ENCODE measurements at regions not wholly inside any gene's neighbourhood (a gene's known extent, or its start where the extent isn't known, plus 50 kb on each side); places are given as distances from the start of the nearest gene placed in this dataset.
A peak's percentile ranks its signal among the peaks of the same experiment; 100 is the strongest.

GRCh38 chr5:166746506-166746905 is 1544.9 kb upstream of the WWC1 start:
- Histone ChIP-seq H2BK15ac (ENCODE audit: low read depth, poor library complexity, severe bottlenecking) (no peak overlapping the region), H3K18ac (ENCODE audit: low read depth in 1 of 2, low read length in 2 of 2) (no peak overlapping the region), H2AK5ac (ENCODE audit: low read length, severe bottlenecking) (no peak overlapping the region)

GRCh38 chr5:166750376-166750775 is 1541.1 kb upstream of the WWC1 start:
- no peak for DNase-seq
- Histone ChIP-seq H2AFZ (ENCODE audit: low read depth, low read length) (no peak overlapping the region), H3K14ac (ENCODE audit: low read length in 2 of 2) (no peak overlapping the region), H3K9ac (ENCODE audit: low read length) (no peak overlapping the region), H3K4me3 (ENCODE audit: insufficient read depth in 1 of 2, low read depth in 1 of 2, low read length in 2 of 2) (no peak overlapping the region), H3K23ac (ENCODE audit: low read length in 2 of 2) (no peak overlapping the region), H4K91ac (ENCODE audit: low read length) (no peak overlapping the region), H3K36me3 (ENCODE audit: control insufficient read depth in 1 of 2, insufficient read depth in 2 of 2, low read depth in 1 of 2, low read length in 2 of 2) (no peaks in the 10 kb centered on the region), H2BK15ac (ENCODE audit: low read depth, poor library complexity, severe bottlenecking) (no peak overlapping the region), H3K79me1 (replicated peaks; ENCODE audit: low read length, poor library complexity, severe bottlenecking) (no peaks in the 10 kb centered on the region), H3K18ac (ENCODE audit: low read depth in 1 of 2, low read length in 2 of 2) (no peak overlapping the region), H3K4ac (ENCODE audit: low read depth in 1 of 2, low read length in 2 of 2) (no peak overlapping the region), H3K27me3 (ENCODE audit: control insufficient read depth in 1 of 2, insufficient read depth in 1 of 2, low read length in 2 of 2) (no peaks in the 10 kb centered on the region), H3K4me2 (ENCODE audit: low read length, poor library complexity, severe bottlenecking) (no peak overlapping the region), H3K27ac (ENCODE audit: low read length, poor library complexity, severe bottlenecking) (no peak overlapping the region), H2AK5ac (ENCODE audit: low read length, severe bottlenecking) (no peak overlapping the region), H3K9me3 (ENCODE audit: control insufficient read depth, low read length) (peaks cover 9% of the 10 kb centered on the region), H2BK5ac (ENCODE audit: low read depth, low read length, poor library complexity, severe bottlenecking) (no peak overlapping the region), H4K8ac (ENCODE audit: low read length) (no peak overlapping the region), H3K4me1 (ENCODE audit: control insufficient read depth, insufficient read depth, low read depth, low read length) (no peaks in the 10 kb centered on the region), H2BK12ac (ENCODE audit: low read length in 2 of 2) (no peak overlapping the region), H2BK120ac (ENCODE audit: low read depth, low read length) (no peak overlapping the region)

More at GRCh38 chr5:166746506-166746905, 1544.9 kb upstream of the WWC1 start:
- H3K4me2 ChIP-seq (ENCODE audit: low read length, poor library complexity, severe bottlenecking), result no peak overlapping the region
- H4K8ac ChIP-seq (ENCODE audit: low read length), result no peak overlapping the region
- no peak overlapping the region for H3K23ac ChIP-seq (ENCODE audit: low read length in 2 of 2)
- H3K14ac ChIP-seq (ENCODE audit: low read length in 2 of 2), result no peak overlapping the region
- H3K27me3 ChIP-seq (ENCODE audit: control insufficient read depth in 1 of 2, insufficient read depth in 1 of 2, low read length in 2 of 2), result no peaks in the 10 kb centered on the region
- no peak for DNase-seq
- no peak overlapping the region for H3K4ac ChIP-seq (ENCODE audit: low read depth in 1 of 2, low read length in 2 of 2)
- H3K9me3 ChIP-seq (ENCODE audit: control insufficient read depth, low read length), result peaks cover 4% of the 10 kb centered on the region
- no peaks in the 10 kb centered on the region for H3K79me1 ChIP-seq (replicated peaks; ENCODE audit: low read length, poor library complexity, severe bottlenecking)
- H3K4me1 ChIP-seq (ENCODE audit: control insufficient read depth, insufficient read depth, low read depth, low read length), result no peaks in the 10 kb centered on the region
- H3K27ac ChIP-seq (ENCODE audit: low read length, poor library complexity, severe bottlenecking), result no peak overlapping the region
- H2BK5ac ChIP-seq (ENCODE audit: low read depth, low read length, poor library complexity, severe bottlenecking), result no peak overlapping the region
- no peak overlapping the region for H4K91ac ChIP-seq (ENCODE audit: low read length)
- no peak overlapping the region for H3K4me3 ChIP-seq (ENCODE audit: insufficient read depth in 1 of 2, low read depth in 1 of 2, low read length in 2 of 2)
- no peaks in the 10 kb centered on the region for H3K36me3 ChIP-seq (ENCODE audit: control insufficient read depth in 1 of 2, insufficient read depth in 2 of 2, low read depth in 1 of 2, low read length in 2 of 2)
- no peak overlapping the region for H2BK120ac ChIP-seq (ENCODE audit: low read depth, low read length)
- H2BK12ac ChIP-seq (ENCODE audit: low read length in 2 of 2), result no peak overlapping the region
- 100% methylated on average over 2 of the region's 2 CpGs for WGBS
- H3K9ac ChIP-seq (ENCODE audit: low read length), result no peak overlapping the region
- H2AFZ ChIP-seq (ENCODE audit: low read depth, low read length), result no peak overlapping the region

GRCh38 chr5:166758151-166758550 is 1533.3 kb upstream of the WWC1 start:
- no peak overlapping the region for H3K4ac ChIP-seq (ENCODE audit: low read depth in 1 of 2, low read length in 2 of 2)
- no peak overlapping the region for H3K18ac ChIP-seq (ENCODE audit: low read depth in 1 of 2, low read length in 2 of 2)
- DNase-seq, result peak; percentile 43
- H3K79me1 ChIP-seq (replicated peaks; ENCODE audit: low read length, poor library complexity, severe bottlenecking), result no peaks in the 10 kb centered on the region
- H2BK15ac ChIP-seq (ENCODE audit: low read depth, poor library complexity, severe bottlenecking), result no peak overlapping the region
- no peak overlapping the region for H3K27ac ChIP-seq (ENCODE audit: low read length, poor library complexity, severe bottlenecking)
- no peaks in the 10 kb centered on the region for H3K4me1 ChIP-seq (ENCODE audit: control insufficient read depth, insufficient read depth, low read depth, low read length)
- no peak overlapping the region for H2BK120ac ChIP-seq (ENCODE audit: low read depth, low read length)
- no peak overlapping the region for H3K23ac ChIP-seq (ENCODE audit: low read length in 2 of 2)
- no peaks in the 10 kb centered on the region for H3K36me3 ChIP-seq (ENCODE audit: control insufficient read depth in 1 of 2, insufficient read depth in 2 of 2, low read depth in 1 of 2, low read length in 2 of 2)
- H3K9me3 ChIP-seq (ENCODE audit: control insufficient read depth, low read length), result peaks cover 12% of the 10 kb centered on the region
- H3K27me3 ChIP-seq (ENCODE audit: control insufficient read depth in 1 of 2, insufficient read depth in 1 of 2, low read length in 2 of 2), result no peaks in the 10 kb centered on the region
- H2BK5ac ChIP-seq (ENCODE audit: low read depth, low read length, poor library complexity, severe bottlenecking), result no peak overlapping the region
- no peak overlapping the region for H3K4me3 ChIP-seq (ENCODE audit: insufficient read depth in 1 of 2, low read depth in 1 of 2, low read length in 2 of 2)
- H2BK12ac ChIP-seq (ENCODE audit: low read length in 2 of 2), result no peak overlapping the region
- H3K9ac ChIP-seq (ENCODE audit: low read length), result no peak overlapping the region
- H3K4me2 ChIP-seq (ENCODE audit: low read length, poor library complexity, severe bottlenecking), result no peak overlapping the region
- H4K8ac ChIP-seq (ENCODE audit: low read length), result no peak overlapping the region
- H2AK5ac ChIP-seq (ENCODE audit: low read length, severe bottlenecking), result no peak overlapping the region
- no peak overlapping the region for H4K91ac ChIP-seq (ENCODE audit: low read length)
- H3K14ac ChIP-seq (ENCODE audit: low read length in 2 of 2), result no peak overlapping the region
- H2AFZ ChIP-seq (ENCODE audit: low read depth, low read length), result no peak overlapping the region

- H3K36me3 ChIP-seq (ENCODE audit: control insufficient read depth in 1 of 2, insufficient read depth in 2 of 2, low read depth in 1 of 2, low read length in 2 of 2), result no peaks in the 10 kb centered on the region
- H3K4me1 ChIP-seq (ENCODE audit: control insufficient read depth, insufficient read depth, low read depth, low read length), result no peaks in the 10 kb centered on the region
- H4K8ac ChIP-seq (ENCODE audit: low read length), result no peak overlapping the region
- no peaks in the 10 kb centered on the region for H3K79me1 ChIP-seq (replicated peaks; ENCODE audit: low read length, poor library complexity, severe bottlenecking)
- H3K4me3 ChIP-seq (ENCODE audit: insufficient read depth in 1 of 2, low read depth in 1 of 2, low read length in 2 of 2), result no peak overlapping the region
- H2BK120ac ChIP-seq (ENCODE audit: low read depth, low read length), result no peak overlapping the region
- H3K27me3 ChIP-seq (ENCODE audit: control insufficient read depth in 1 of 2, insufficient read depth in 1 of 2, low read length in 2 of 2), result no peaks in the 10 kb centered on the region
- H3K27ac ChIP-seq (ENCODE audit: low read length, poor library complexity, severe bottlenecking), result no peak overlapping the region
- no peak overlapping the region for H3K18ac ChIP-seq (ENCODE audit: low read depth in 1 of 2, low read length in 2 of 2)
- H3K4me2 ChIP-seq (ENCODE audit: low read length, poor library complexity, severe bottlenecking), result no peak overlapping the region
- no peak overlapping the region for H4K91ac ChIP-seq (ENCODE audit: low read length)
- 94% methylated on average over 5 of the region's 5 CpGs for WGBS
- H2BK12ac ChIP-seq (ENCODE audit: low read length in 2 of 2), result no peak overlapping the region
- H3K14ac ChIP-seq (ENCODE audit: low read length in 2 of 2), result no peak overlapping the region
- H2BK15ac ChIP-seq (ENCODE audit: low read depth, poor library complexity, severe bottlenecking), result no peak overlapping the region
- no peak overlapping the region for H3K9ac ChIP-seq (ENCODE audit: low read length)
- H2AK5ac ChIP-seq (ENCODE audit: low read length, severe bottlenecking), result no peak overlapping the region
- H3K23ac ChIP-seq (ENCODE audit: low read length in 2 of 2), result no peak overlapping the region
- H3K4ac ChIP-seq (ENCODE audit: low read depth in 1 of 2, low read length in 2 of 2), result no peak overlapping the region
- no peak for DNase-seq
- H3K9me3 ChIP-seq (ENCODE audit: control insufficient read depth, low read length), result peaks cover 33% of the 10 kb centered on the region
- H2AFZ ChIP-seq (ENCODE audit: low read depth, low read length), result no peak overlapping the region
- no peak overlapping the region for H2BK5ac ChIP-seq (ENCODE audit: low read depth, low read length, poor library complexity, severe bottlenecking)
Observed at GRCh38 chr5:166767858-166768257, 1523.6 kb upstream of the WWC1 start.
